ENCODE measurements at regions not wholly inside any gene's neighbourhood (a gene's known extent, or its start where the extent isn't known, plus 50 kb on each side); places are given as distances from the start of the nearest gene placed in this dataset.

DNA sequence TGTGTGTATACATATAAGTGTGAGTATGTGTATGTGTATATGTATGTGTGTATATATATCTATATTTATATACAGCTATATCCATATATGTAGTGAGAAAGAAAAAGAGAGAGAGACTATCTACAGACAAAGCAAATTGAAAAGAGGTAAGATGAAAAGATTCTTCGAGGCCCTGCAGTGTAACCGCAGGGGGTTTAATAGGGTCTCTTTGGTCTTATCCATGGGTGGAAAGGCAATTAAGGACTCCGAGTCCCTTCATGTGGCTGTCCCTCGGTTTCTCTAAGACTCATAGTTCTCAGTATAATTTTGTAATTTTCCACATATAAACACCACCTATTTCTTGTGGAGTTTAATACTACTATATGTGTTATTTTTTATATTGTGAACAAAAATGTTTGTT, 50.6 kb upstream of the JAZF1 start:
- no peak for DNase-seq (ENCODE audit: low read depth)

DNA sequence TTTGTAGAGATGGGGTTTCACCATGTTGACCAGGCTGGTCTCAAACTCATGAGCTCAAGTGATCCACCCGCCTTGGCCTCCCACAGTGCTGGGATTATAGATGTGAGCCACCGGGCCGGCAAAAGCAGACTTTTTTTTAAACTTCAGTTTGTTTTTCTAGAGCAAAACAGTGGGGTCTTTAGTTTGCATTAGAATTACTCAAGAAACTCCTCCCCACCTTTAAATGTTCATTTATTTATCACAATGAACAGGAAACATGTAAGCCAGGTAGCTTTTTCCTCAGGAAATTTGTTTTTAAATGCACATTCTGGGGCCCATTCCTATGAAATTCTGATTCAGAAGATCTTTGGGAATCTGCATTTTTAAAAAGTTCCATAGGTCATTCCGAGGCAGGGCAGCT, 56.0 kb upstream of the JAZF1 start:
- DNase-seq (ENCODE audit: low read depth): no peak

DNA sequence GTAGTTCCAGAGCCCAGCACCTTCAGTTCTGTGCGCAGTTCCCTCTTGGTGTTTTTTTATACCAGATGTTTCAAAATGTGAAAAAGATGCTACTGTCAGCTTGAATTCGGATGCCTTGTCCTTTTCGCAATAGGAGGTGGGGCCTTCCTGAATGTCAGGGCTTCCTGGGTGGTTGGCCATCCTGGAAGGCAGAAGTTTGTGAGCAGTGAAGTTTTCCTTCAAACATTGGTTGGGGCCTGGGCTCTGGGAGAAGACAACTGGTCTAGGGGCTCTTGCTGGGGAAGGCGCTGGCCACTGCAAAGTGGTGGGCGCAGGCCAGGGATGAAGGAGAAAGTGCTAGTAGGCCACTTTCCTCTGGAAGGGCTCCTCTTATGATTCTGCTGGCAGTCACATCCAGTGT, 56.8 kb upstream of the JAZF1 start:
- DNase-seq (ENCODE audit: low read depth): no peak

DNA sequence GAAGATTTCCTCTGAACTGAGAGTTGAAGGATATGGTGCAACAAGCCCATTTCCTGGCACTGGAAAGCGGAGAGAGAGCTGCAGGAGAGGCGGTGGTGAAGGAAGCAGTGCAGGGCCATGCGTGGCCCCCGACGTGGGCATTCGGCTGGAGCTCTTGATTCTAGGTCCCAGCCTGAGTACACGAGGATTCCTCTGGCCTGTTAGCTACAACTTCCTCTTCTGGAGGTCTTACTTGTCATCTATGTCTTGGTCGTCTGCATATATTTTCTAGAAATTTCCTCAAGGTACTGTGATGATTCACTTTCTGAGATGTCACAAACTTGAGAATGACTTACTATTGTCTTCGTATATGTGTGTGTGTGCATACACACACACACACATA, 59.2 kb upstream of the JAZF1 start:
- DNase-seq (ENCODE audit: low read depth): no peak

DNA sequence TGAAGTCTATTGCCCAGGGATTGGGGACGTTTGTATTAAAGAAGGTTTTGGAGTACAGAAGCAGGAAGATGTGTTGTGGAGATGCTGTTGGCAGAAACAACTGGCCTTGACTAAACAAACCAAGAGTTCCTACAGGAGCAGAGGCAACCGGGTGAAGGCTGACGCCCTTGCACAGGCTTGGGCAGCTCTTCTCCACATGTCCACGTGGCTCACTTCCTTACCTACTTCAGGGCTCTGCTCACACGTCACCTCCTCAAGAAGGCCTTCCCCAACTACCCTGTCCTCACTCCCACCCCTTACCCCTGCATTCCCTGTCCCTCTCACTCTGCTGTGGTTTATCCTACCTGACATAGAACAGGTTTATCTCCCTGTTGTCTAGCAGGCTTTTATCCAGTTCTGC, 59.9 kb upstream of the JAZF1 start:
- no peak for DNase-seq (ENCODE audit: low read depth)

DNA sequence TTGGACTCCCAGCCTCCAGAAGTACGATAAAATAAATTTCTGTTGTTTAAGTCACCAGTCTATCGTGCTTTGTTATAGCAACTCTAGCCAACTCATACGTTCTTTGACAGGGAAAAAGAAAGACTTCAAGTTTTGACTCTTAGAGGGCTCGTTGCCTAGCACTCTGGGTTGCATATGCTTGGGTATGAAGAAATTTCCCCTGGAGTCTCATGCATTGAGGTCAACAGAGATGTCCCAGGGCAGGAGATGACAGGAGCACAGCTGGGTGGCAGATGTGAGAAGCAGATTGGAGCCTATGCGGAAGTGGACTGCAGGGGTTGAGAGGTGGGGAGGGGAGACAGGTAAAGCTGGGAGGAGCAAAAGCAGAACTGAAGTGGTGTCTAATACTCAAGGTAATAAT, 63.3 kb upstream of the JAZF1 start:
- DNase-seq (ENCODE audit: low read depth): no peak

DNA sequence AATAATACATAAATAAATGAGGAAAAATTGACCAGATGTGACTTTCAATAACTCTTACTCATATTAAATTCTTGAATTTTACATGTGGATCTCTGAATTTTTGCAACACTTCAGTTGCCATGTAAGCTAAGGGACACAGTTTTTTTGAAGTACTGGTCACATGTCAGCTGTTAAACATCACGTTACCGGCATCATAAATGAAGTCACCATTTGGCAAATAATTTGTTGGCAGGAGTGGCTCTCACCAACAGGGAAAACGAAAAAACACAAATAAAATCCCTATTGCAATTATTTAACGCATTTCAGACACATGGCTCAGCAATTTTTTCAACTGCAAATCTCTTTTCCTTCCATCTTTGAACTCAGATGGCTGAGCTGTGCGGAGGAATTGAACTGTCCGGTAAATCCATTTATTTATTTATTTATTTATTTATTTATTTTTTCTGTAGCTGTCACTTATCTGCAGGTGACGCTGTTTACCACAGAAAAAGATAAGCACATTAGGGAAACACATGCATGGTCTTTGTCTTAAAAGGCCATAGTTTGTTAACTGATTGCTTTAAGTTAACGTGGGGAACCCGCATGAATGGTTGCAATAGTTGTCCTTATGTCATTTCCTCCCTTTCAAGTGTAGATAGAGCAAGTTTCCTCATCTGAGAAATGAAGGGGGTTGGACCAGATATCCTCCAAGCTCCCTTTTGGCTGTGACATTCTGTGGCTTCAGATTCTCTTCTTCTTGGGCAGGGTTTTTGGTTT, 64.7 kb upstream of the JAZF1 start:
- no peak for DNase-seq (ENCODE audit: low read depth)

DNA sequence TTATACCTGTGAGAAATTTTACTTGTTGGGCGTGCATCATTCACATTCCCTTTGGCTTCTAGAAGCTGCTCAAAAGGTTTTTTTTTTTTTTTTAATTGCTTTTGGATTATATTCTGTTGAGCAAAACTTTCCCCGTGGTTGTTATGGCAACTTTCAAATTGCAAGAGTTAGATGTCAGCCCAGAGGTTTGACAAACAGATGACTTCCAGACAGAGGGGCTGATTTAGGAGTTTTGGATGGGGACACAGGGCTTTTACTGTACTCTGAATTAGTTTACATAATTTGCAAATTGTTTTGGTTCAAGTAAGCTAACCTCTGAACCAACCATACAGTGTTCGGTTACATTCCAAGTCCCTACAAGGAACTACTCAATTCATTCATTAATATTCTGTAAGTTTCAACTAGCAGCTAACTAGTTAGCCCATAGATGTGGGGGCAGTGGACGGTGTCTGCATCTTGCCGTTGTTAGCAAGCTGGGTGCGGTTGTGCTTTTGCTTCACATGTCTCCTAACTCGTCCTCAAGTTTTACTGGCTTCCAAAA, 66.4 kb upstream of the JAZF1 start:
- DNase-seq (ENCODE audit: low read depth): no peak

DNA sequence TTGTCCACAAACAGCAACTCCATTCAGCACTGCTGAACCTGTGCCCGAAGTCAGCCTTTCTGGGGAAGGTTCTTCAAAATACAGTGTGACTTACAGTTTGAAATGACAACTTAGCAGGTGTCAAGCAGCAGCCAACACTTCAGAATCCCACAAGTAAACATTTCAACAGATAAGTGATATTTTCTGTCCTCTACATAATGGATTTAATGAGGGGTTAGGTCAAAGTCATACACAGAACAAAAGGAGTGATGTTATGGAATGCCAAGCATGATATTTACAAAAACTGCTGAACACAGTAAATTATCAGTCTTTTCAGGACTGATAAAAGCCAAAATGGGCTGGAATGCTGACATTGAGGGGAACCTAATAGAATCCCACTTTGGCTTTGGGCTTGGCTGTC, 77.6 kb upstream of the JAZF1 start:
- no peak for DNase-seq (ENCODE audit: low read depth)

DNA sequence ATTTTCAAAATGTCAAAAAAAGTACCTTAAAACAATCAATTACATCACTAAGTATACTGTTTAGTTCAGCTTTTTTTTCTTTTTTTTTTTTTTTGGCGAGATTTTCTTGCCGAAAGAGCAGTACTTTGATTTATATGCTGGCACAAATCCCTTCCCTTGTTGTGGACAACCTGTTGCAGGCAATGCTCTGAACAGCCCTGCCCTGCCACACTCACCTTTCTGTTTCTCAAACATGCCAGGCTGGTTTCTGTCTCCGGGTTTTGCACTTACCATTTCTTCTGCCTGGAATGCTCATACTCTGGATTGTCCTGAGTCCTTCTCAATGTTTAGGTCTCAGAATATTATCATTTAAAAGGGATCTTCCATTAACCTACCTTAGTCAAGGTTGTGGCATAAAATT, 80.4 kb upstream of the JAZF1 start:
- no peak for DNase-seq (ENCODE audit: low read depth)

DNA sequence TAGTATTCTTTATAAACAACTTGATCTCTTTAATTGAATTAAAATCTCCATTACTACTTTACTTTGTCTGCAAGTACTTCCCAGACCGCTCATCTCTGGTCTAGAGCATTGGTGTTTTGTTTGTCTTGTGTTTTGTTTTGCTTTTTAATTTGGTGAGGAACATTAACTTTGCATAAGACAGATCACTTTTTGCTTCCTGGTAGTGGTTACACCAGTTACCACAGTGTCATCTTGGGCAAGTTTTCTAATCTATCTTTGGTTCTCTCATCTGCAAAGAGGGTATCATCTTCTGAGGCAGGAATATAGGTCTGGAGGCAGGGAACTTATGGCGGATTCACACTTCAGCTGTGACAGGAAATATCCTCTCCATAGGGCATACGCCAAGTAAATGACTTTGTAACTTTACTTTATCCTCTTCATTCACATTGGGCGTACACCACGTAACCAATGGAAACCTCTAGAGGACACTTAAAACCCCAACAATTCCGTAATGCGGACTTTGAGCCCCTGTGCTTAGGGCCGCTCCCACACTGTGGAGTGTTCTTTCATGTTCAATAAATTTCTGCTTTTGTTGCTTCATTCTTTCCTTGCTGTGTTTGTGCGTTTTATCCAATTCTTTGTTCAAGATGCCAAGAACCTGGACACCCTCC, 83.2 kb upstream of the JAZF1 start:
- DNase-seq (ENCODE audit: low read depth): no peak

DNA sequence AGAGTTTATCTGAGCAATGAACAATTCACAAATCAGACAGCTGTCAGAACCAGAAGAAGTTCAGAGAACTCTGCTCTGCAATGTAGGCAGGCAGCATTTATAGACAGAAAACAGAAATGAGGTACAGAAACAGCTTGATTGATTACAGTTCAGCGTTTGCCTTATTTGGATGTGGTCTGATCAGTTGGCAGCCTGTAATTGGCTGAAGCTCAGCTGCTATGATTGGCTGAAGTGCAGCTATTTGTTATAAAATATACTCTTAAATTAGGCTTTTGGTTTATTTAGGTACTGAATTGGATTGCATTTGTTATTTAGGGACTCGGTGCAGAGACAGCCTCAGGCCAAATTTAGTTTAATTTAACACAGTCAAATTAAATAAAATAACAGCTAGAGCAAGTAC, 85.8 kb upstream of the JAZF1 start:
- DNase-seq (ENCODE audit: low read depth): no peak

DNA sequence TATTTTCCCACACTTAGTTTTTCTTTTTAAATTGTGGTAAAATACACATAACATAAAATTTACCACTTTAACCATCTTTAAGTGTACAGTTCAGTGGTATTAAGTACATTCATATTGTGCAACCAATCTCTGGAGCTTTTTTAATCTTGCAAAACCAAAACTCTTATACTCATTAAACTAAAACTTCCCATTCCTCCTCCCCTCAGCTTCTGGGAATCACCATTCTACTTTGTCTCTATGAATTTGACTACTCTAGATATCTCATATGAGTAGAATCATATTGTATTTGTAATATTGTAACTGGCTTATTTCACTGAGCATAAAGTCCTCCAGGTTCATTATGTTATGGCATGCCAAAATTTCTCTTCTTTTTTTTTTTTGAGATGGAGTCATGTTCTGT, 86.4 kb upstream of the JAZF1 start:
- no peak for DNase-seq (ENCODE audit: low read depth)

DNA sequence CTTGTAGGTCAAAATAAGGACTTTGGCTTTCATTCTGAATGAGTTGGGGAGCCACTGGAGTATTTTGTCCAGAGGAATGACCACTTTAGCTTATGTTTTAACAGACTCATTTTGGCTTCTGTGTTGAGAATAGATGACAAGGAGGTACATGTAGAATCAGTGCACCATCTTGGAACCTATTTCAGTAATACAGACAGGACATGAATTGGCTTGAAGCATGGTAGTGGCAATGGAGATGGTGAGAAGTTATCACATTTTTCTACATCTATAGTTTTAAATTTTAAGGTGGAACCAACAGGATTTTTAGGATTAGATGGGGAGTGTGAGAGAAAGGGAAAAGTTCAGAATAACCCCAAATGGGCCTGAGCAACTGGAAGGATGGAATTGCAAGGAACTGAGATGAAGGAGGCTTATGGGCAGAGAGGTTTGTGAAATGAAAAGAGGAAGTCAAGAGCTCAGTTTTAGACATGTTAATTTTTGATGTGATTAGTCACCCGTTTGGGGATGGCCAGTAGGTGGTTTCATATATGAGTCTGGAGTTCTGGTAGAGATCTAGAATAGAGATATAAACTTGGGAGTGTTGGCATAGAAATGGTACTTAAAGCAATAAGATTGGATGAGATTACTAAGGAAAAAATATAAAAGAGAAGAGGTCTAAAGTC, 89.2 kb upstream of the JAZF1 start:
- DNase-seq (ENCODE audit: low read depth): no peak

DNA sequence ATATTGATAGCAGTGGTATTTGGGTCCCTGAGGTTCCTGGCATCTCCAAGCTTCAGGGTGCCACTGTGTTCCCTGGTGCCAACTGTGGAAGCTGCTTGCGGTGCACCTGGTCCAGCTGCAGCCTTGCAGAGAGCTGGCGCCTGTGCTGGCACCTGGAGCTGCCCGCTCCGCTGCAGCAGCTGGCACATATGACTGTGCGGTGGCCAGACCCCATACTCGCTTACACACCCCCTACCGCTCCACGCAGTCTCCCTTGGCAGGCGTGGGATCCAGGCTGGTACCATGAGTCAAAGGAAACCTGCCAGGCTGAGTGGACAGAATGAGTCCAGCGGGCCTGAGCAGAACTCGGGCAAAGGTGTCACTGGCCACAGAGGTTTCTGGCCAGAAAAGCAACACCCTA, 89.9 kb upstream of the JAZF1 start:
- DNase-seq (ENCODE audit: low read depth): no peak

DNA sequence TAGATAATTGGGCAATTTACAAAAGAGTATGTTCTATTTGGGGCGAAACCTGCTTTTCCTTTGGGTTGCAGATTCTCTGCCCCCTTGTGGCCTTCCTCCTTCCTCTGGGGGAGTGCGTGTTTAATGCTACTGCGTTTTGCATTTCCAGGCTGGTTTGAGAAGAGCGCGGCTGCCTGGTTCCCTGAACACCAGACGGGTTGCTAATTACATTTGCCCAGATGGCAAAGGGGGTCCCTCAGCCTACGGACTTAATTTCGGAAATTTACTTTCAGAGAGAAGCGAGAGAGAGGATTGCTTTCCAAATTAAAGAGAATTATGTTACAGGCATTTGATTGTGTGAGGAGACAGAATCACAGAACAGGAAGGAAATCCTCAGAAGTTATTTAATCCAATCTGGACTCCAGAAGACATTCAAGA, 91.9 kb upstream of the JAZF1 start:
- DNase-seq (ENCODE audit: low read depth): no peak

DNA sequence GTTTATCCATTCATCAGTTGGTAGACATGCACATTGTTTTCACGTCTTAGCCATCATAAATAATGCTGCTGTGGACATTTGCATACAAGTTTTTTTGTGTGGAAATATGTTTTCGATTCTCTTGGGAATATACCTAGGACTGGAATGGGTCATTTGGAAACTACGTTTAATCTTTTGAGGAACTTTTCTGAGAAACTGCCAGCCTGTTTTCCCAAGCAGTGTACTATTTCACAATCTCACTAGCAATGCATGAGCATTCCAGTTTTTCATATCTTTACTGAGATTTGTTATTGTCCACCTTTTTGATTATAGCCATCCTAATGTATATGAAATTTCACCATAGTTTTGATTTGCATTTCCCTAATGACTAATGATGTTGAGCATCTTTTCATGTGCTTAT, 95.7 kb upstream of the JAZF1 start:
- DNase-seq (ENCODE audit: low read depth): no peak

DNA sequence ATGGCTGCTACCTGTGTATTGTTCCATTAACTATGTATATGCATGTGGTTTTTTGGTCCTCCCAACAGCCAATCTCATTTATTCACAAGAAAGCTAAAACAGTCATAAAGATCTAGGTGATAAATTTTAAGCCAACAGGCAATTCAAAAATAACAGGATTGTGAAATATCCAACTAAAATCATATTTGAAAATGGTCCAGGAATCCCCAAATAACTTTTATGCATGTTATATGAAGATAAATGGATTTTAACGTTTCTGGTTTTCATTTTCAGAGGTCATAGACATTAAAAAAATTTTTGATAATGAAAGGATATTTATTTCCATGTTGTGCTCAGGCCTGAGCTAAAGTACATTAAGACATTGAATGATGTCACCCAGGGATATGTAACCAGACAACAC, 96.8 kb upstream of the JAZF1 start:
- DNase-seq (ENCODE audit: low read depth): no peak

DNA sequence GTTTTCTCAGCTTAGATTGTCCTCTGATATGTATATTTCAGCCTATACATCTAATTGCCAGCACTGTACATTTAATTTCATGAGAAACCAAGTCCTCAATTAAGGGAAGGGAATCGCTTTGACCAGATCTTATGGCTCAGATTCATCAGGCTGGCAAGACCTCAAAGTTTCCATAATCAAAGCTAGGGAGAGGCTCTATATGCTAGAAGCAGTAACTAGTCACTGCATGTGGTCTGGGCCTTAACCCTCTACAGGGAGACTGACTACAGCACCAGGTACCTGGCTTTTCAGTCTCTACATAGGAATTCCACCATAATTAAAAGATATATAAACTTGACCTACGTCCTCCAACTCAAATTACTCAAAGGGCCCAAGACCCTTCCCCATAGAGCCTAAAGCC, 97.4 kb upstream of the JAZF1 start:
- DNase-seq (ENCODE audit: low read depth): no peak

DNA sequence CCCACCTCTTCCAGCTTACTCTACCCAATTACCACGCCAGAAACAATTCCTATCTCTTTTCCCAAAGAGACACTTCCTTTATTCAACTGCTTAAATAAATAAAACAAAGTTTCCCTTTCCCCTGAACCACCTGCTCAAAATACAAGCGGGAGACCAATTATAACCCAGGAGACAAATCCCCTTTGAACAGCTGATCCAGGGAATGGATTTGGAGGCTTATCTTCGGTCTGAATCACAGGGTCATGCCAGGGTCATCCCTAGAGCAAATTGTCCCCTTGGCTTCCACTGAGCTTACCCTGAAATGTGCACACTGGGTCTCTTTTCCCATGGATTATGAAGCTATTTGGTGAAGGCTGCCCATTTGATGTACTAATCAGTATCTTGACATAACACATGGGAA, 99.9 kb upstream of the JAZF1 start:
- no peak for DNase-seq (ENCODE audit: low read depth)

DNA sequence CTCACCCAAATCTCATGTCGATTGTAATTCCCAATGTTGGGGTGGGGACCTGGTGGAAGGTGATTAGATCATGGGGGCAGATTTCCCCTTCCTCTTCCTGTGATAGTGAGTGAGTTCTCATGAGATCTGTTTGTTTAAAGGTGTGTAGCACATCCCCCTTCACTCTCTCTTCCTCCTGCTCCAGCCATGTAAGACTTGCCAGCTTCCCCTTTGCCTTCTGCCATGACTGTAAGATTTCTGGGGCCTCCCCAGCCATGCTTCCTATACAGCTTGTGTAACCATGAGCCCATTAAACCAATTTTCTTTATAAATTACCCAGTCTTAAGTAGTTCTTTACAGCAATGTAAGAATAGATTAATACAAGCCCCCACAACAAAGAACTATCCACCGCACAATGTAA, 109.9 kb upstream of the JAZF1 start:
- DNase-seq (ENCODE audit: low read depth): no peak

DNA sequence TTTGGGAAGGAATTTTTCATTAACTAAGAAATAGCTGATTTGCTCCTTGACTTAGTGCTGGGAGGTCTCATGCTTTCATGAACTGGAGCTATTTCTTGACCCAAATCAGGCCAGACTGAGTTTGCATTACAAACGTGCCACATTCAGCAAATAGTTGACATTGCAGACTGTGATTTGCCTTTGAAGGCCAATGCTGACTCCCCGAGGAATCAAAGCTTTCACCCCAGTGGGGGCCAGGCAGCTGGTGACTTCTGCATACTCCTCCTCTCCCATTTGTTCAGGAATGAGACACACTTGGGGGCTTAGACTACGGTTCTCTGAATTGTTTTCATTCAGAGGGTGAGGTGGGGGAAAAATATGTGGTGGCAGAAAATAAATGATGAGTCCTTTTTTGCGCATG, 111.0 kb upstream of the JAZF1 start:
- no peak for DNase-seq (ENCODE audit: low read depth)

DNA sequence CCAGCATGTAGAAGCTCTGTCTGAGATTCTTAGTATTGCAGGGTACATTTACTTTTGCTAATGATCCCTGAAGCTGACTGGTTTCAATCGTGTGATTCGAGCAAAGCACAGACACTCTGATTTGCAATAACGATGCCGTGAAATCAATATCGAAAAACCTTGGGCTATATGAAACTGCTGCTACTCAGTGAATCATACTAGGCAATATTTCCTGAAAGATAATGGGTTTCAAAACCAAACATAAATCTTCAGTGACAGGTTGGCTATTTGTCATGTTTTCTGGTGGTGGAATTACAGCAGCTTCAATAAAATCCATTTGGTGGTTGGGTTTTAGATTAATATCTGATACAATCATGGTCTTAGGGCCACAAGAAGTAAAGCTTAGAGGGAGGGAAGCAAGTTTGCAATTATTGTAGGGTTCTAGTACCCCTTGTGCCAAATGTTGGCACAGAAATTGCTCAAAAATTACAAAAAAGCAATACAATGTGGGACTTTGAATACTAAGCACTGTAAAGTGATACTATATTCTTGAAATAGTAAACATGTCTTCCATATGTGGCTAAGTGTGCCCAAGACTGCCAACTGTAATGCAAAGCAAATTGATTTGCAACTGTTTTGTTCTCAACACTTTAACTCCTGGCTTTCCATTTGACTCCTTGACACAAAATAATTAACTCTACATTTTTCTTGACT, 112.4 kb upstream of the JAZF1 start:
- DNase-seq (ENCODE audit: low read depth): no peak
